Stimulated activated naive CD4-positive, alpha-beta T cell (primary cell): ENCODE measurements at regions not wholly inside any gene's neighbourhood (a gene's known extent, or its start where the extent isn't known, plus 50 kb on each side); places are given as distances from the start of the nearest gene placed in this dataset.
"Not testable (repeated sequence)": the region's sequence is repeated elsewhere in the genome, so short reads cannot be mapped to it uniquely, and the experiment has no call there.

ENCODE experiments used
- DNase-seq, 6 experiments: peaks; one replicate each; lab custom pipeline; 2025; lab: John Stamatoyannopoulos, UW

- DNase-seq = no peak
Observed at GRCh38 chr3:70488131-70488530, 175.7 kb upstream of the MDFIC2 start.

- DNase-seq = no peak
Observed at GRCh38 chr3:70486414-70487017, 174.1 kb upstream of the MDFIC2 start.

GRCh38 chr3:70476174-70476573, 163.7 kb upstream of the MDFIC2 start:
- no peak for DNase-seq

GRCh38 chr3:70471464-70472342, 159.3 kb upstream of the MDFIC2 start:
- no peak for DNase-seq

- no peak for DNase-seq
Observed at GRCh38 chr3:70466096-70466495, 153.7 kb upstream of the MDFIC2 start.

DNA sequence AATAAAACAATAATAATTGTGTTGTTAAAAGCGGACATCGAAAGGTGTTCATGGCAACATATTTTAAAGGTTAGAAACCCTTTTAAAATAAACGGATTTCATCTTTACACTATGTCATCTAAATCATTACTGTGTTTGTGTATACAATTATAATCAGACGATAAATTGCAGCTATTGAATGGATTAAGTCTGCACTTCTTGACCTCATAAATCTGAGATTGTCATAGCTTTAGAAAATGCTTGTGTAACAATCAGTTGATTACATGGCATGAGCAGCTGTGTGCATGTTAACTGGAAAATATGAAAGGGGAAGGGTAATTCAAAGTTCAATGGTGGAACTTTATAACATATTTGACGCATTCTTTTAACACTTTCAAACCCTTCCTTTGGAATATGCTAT, 152.4 kb upstream of the MDFIC2 start:
- DNase-seq = no peak

DNA sequence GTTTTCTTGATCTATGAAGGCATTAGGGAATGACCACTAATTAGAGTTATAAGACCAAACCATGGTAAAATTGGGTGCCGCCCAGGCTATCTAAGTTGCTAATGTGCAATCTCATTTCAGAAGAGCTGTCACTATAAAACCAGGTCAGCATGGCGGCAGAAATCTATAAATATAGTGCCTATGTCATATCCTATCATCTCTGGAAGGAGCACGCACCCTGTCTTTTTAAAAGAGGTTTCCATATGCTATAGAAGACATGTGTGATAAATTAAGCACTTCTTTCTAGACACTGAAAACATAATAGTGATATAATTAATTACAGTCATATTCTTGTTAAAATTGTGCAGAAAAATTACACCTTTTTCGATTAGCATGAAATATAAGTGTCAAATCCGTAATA, 152.0 kb upstream of the MDFIC2 start:
- no peak for DNase-seq

DNA sequence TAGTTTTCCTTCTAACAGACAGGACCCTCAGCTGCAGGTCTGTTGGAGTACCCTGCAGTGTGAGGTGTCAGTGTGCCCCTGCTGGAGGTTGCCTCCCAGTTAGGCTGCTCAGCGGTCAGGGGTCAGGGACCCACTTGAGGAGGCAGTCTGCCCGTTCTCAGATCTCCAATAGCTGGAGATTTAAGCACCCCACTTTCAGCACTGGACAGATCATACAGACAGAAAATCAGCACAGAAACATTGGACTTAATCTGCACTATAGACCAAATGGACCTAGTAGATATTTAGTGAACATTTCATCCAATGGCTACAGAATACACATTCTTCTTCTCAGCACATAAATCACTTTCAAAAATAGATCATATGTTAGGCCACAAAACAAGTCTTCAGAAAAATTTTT, 137.8 kb upstream of the MDFIC2 start:
- DNase-seq = not testable (repeated sequence)

- not testable (repeated sequence) for DNase-seq
Observed at GRCh38 chr3:70435422-70435821, 123.0 kb upstream of the MDFIC2 start.

- DNase-seq = no peak
Observed at GRCh38 chr3:70433091-70433490, 120.7 kb upstream of the MDFIC2 start.

DNA sequence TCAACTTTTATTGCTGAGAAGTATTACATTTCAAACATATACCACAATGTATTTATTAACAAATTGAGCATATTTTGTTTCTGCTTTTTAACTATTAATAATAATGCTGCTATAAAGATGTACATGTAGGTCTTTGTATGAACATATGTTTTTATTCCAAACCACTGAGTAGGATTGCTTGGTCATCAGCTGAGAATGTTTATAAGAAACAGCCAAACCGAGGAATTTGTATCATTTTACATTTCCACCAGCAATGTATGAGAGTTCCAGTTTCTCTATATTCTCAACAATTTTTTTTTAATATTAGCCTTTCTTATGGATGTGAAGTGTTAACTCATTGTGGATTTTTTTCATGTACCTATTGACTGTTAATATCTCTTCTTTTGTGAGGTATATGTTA, 119.5 kb upstream of the MDFIC2 start:
- DNase-seq = no peak

DNA sequence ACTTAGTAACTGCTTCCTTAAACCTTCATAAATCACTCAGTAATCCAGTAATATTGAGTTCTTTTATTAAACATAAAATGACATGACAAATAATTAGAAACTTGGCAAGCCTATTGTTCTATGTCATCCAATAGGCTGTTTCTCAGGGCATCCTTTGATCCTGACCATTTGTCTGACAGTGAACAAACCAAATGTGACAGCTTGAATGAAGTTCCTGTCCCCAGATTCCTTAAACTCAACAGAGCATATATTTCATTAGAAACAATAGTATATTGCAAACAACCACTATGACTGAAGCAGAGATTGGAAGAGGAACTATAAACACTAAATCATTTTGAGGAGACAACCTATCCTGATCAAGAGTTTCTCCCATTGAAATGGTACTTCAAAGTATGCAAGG, 113.6 kb upstream of the MDFIC2 start:
- no peak for DNase-seq

- no peak for DNase-seq
Observed at GRCh38 chr3:70421506-70421905, 109.1 kb upstream of the MDFIC2 start.

GRCh38 chr3:70409018-70409417, 96.6 kb upstream of the MDFIC2 start:
- DNase-seq = no peak

GRCh38 chr3:70400194-70400593, 87.8 kb upstream of the MDFIC2 start:
- no peak for DNase-seq

DNA sequence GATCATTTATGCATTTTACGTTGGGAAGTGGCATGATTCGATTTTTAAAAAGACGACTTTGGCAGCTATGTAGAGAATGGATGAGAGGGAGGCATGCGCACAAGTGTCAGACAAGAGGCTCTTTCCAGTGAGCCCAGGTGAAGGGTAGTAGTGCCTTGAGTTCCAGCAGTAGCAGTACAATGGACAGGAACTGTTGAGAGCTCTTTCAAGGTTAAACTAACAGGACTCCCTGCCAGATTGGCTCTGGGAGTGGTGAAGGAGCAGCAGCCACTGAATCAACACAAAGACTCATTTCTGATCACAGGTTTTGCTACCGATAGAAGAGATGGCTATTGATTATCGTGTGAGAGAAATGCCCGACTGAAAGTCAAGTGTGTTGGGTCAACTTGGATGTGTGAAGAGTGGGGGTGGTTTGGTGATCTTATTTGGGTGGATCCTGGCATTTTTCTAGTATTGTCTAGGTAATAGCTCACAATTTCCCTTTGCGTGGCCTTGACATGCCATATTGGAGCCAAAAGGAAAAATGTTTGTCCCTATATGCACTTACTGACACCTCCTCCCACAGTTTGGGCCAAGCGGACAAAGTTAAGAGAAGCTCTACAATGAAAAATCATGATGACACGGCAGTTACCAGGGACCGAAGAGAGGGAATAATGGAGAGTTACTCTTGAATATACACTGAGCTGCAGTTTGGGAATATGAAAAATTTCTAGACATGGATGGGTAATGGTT, 81.6 kb upstream of the MDFIC2 start:
- DNase-seq = no peak

DNA sequence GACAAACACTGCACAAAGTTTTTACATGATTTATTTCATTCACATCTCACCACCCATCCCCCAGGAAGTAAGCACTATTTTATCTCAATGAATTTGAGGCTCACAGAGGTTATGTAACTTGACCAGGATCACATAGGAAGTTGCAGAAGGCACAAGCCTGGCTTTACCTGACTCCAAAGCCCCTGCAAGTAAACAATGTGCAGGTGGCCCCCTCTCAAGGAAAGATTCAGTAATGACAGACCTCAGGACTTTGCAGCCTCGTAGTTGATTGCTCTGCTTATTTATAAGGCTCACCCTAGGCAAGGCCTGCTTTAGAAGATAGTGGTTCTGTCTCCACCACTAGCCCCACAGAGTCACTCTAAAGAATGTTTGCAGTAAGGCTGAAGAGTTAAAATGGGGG, 79.8 kb upstream of the MDFIC2 start:
- DNase-seq = no peak

DNA sequence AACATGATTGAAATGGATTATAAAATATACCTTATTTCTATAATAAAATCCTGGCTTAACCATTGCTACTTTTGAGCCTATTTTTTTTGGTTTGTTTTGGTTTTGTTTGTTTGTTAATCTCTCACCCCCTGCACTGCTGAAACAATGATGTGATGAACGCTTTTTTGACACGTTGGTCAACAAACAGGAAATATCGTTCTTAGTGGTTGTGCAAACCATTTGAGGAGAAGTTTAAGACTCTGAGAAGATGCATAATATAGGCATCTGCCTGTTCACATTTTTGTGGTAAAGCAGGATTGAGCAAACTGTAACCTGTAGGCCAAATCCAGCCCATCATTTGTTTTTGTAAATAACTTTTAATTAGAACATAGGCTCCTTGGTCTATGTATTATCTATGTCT, 75.5 kb upstream of the MDFIC2 start:
- no peak for DNase-seq

GRCh38 chr3:70386846-70387245, 74.4 kb upstream of the MDFIC2 start:
- DNase-seq = no peak

DNA sequence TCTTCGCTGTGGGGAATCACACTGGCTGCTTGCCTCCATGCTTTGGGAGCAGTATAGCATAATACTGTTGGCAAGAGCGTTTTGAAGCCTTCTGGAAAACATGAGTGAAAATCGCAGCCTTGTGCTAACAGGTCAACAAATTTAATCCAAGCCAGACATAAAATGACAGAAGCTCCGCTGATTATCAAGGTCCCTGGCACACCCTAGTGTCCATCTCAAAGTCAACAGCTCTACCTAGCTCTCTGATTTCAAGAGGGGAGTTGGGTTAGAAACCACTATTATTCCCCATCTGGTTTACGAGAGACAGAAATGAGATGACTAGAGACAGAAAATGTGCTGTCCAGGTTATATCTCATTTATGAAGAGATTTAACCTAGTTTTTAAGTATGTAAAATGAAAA, 73.6 kb upstream of the MDFIC2 start:
- no peak for DNase-seq

DNA sequence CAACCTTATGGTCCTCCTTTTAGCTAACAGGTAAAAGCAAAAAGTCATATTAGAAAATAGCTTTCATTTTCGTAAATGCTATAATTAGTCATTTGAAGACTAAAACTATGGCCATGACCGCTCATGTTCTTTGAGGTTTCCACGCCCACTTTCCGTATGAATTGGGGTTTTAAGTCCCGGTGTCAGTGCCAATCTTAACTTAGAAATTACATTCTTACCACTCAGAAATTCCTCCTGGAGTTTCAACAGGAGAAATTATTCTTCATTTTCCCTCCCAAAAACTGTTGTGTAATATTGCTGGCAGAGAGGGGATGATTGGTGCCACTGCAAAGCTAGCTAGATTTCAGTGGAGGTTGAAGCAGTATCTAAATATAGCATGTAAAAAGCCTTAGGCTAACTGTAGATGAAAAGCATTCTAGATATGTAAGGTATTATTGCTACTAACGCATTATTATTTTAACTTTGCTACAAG, 71.0 kb upstream of the MDFIC2 start:
- no peak for DNase-seq

DNA sequence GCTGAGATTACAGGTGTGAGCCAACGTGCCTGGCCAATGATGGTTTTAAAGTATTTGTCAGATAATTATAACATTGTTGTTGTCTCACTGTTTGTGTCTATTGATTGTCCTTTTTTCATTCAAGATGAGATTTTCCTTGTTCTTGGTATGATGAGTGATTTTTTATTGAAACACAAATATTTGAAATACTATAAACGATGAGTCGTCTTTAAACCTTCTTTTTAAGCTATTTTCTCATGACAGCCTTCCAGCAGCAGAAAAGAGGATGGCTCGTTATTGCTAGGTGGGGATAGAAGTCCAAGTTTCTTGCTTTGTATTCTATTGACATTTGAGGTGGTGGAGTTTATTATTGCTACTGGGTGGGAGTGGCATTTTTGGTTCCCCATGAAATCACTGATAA, 61.7 kb upstream of the MDFIC2 start:
- no peak for DNase-seq
